DND-41 (cell line): ENCODE measurements at regions not wholly inside any gene's neighbourhood (a gene's known extent, or its start where the extent isn't known, plus 50 kb on each side); places are given as distances from the start of the nearest gene placed in this dataset.

ENCODE experiments used
- ATAC-seq: fragments of 200-7000 bp; cut with Tn5 transposase; 3 replicates; pipeline ENCODE4 v1.9.1; 2021; ENCODE audit warnings: low read depth; ENCODE audit not compliant: insufficient read depth
- DNase-seq: peaks from one replicate; pipeline ENCODE4 v3.0.0-alpha.2; 2020
- H2AFZ ChIP-seq: 2 replicates; pipeline ENCODE4 v1.6.0; 2012; ENCODE audit warnings: low read depth, low read length
- H3K27ac ChIP-seq: 2 replicates; pipeline ENCODE4 v1.5.1; 2012; ENCODE audit warnings: low read length, inconsistent platforms
- H3K27me3 ChIP-seq: fragments of 200-600 bp; sonication (generic); 2 replicates; pipeline ENCODE4 v1.6.0; 2012; ENCODE audit warnings: low read length, mild to moderate bottlenecking, inconsistent platforms; ENCODE audit not compliant: insufficient read depth, poor library complexity
- H3K36me3 ChIP-seq: 2 replicates; pipeline ENCODE4 v1.5.1; 2012; ENCODE audit warnings: low read length, inconsistent platforms; ENCODE audit not compliant: insufficient read depth
- H3K4me1 ChIP-seq: 2 replicates; pipeline ENCODE4 v1.5.1; 2012; ENCODE audit warnings: mild to moderate bottlenecking, low read length; ENCODE audit not compliant: insufficient read depth
- H3K4me2 ChIP-seq: 2 replicates; pipeline ENCODE4 v1.6.0; 2012; ENCODE audit warnings: mild to moderate bottlenecking, moderate library complexity, low read length, inconsistent platforms; ENCODE audit not compliant: insufficient read depth
- H3K4me3 ChIP-seq, 2 experiments: fragments of 200-600 bp in 1 of 2; shearing (Covaris generic) in 1 of 2; 2 replicates each; pipeline ENCODE4 v1.5.1; 2012 to 2016; ENCODE audit warnings: inconsistent platforms in 2 of 2, low read length in 2 of 2, mild to moderate bottlenecking in 2 of 2, low read depth in 1 of 2, moderate library complexity in 1 of 2
- H3K79me2 ChIP-seq: 2 replicates; pipeline ENCODE4 v1.6.0; 2012; ENCODE audit warnings: low read length, inconsistent platforms; ENCODE audit not compliant: insufficient read depth
- H3K9ac ChIP-seq: 2 replicates; pipeline ENCODE4 v1.6.0; 2012; ENCODE audit warnings: low read depth, mild to moderate bottlenecking, inconsistent platforms, low read length, moderate library complexity
- H3K9me3 ChIP-seq: 2 replicates; pipeline ENCODE4 v1.5.1; 2012; ENCODE audit warnings: low read length, moderate library complexity, mild to moderate bottlenecking, inconsistent platforms; ENCODE audit not compliant: insufficient read depth, severe bottlenecking
- H4K20me1 ChIP-seq: 2 replicates; pipeline ENCODE4 v1.6.0; 2012; ENCODE audit warnings: low read length; ENCODE audit not compliant: insufficient read depth
- EZH2 ChIP-seq: IDR thresholded peaks from 3 replicates; pipeline ENCODE4 v1.6.1; 2012; ENCODE audit warnings: borderline replicate concordance, low read depth, mild to moderate bottlenecking, moderate library complexity, low read length, inconsistent platforms; ENCODE audit not compliant: severe bottlenecking
- TF ChIP-seq, protein P1 (sequence below): IDR thresholded peaks from 2 replicates; pipeline ENCODE4 v1.5.1; 2012; ENCODE audit warnings: borderline replicate concordance, low read length, moderate library complexity, mild to moderate bottlenecking; ENCODE audit not compliant: poor library complexity, severe bottlenecking; ENCODE audit errors: extremely low read depth

DNA sequence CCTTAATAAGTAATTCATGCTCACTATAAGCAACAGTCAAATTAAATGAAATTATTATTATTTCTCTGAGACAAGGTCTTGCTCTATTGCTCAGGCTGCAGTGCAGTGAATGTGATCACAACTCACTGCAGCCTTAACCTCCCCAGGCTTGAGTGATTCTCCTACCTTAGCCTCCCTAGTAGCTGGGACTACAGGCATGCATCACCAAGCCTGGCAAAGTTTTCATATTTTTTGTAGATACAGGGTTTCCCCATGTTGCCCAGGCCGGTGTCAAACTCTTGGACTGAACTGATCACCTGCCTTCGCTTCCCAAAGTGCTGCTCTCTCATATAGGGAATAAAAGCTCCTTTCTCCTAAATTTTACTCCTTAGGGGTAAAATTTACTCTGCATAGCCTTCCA is 74.9 kb upstream of the GAREM1 start:
- no peaks in the 10 kb centered on the region for H3K36me3 ChIP-seq
- H4K20me1 ChIP-seq = no peaks in the 10 kb centered on the region
- no peak overlapping the region for H3K9ac ChIP-seq
- H3K4me3 ChIP-seq = no peak overlapping the region
- H3K4me2 ChIP-seq = no peak overlapping the region
- no peaks in the 10 kb centered on the region for H3K4me1 ChIP-seq
- H3K27me3 ChIP-seq = peaks cover 13% of the 10 kb centered on the region
- H3K9me3 ChIP-seq = no peaks in the 10 kb centered on the region
- no peaks in the 10 kb centered on the region for H3K79me2 ChIP-seq
- TF ChIP-seq, protein P1, sequence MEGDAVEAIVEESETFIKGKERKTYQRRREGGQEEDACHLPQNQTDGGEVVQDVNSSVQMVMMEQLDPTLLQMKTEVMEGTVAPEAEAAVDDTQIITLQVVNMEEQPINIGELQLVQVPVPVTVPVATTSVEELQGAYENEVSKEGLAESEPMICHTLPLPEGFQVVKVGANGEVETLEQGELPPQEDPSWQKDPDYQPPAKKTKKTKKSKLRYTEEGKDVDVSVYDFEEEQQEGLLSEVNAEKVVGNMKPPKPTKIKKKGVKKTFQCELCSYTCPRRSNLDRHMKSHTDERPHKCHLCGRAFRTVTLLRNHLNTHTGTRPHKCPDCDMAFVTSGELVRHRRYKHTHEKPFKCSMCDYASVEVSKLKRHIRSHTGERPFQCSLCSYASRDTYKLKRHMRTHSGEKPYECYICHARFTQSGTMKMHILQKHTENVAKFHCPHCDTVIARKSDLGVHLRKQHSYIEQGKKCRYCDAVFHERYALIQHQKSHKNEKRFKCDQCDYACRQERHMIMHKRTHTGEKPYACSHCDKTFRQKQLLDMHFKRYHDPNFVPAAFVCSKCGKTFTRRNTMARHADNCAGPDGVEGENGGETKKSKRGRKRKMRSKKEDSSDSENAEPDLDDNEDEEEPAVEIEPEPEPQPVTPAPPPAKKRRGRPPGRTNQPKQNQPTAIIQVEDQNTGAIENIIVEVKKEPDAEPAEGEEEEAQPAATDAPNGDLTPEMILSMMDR = no peak
- TF ChIP-seq EZH2 = no peak
- ATAC-seq = no peak
- H2AFZ ChIP-seq = no peak overlapping the region
- H3K27ac ChIP-seq = no peak overlapping the region
- DNase-seq = no peak

DNA sequence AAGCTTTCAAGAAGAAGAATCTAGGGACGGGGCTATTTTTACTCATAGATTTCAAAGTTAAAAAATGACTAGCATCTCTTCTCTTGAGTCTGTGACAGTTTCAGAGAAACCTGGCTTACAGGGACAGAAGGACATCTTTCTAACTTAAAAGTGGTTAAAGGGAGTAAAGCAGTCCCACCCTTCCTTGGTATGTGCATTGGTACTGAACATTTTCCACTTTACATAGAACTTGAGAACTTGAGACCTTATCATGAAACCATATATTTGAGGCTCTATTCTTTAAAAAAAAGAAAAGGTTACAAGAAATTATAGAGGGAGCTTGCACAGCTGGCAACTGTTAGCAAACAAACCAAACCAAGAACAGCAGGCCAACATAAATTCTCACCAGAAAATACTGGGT is 73.4 kb upstream of the GAREM1 start:
- Histone ChIP-seq H3K79me2 (no peaks in the 10 kb centered on the region), H3K27me3 (peaks cover 13% of the 10 kb centered on the region), H3K36me3 (no peaks in the 10 kb centered on the region), H3K4me1 (no peaks in the 10 kb centered on the region), H3K9ac (no peak overlapping the region), H3K9me3 (no peaks in the 10 kb centered on the region), H3K4me3 (no peak overlapping the region), H3K27ac (no peak overlapping the region), H4K20me1 (no peaks in the 10 kb centered on the region), H2AFZ (no peak overlapping the region), H3K4me2 (no peak overlapping the region)
- TF ChIP-seq, protein P1 = no peak
- no peak for TF ChIP-seq EZH2
- no peak for DNase-seq
- ATAC-seq = no peak

DNA sequence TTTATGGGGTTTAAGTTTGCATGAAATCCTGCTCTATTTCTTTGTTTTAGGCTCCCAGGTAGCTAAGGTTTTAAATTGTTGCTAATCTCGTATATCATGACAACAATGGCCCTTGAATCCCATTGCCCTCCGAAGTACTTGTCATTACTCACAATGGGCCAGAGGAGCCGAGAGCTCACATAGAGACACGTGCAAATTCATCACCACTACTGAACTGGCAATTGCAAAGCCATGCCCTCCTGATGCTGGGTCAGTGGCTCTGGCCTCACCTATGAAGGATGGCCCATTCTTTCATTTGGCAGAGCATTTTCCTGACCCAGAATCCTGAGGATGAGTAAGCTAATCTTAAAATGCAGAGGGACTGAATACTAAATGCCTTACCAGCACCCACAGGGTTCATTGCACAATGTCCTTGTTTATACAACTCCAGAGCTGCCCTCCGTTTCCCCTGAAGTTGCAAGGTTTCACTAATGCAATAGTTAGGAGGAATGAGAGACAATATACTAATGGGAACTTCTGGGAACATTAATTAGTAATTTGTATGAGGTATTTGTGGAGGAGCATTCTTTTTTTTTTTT is 71.6 kb upstream of the GAREM1 start:
- Histone ChIP-seq H3K79me2 (no peaks in the 10 kb centered on the region), H4K20me1 (no peaks in the 10 kb centered on the region), H3K27ac (no peak overlapping the region), H3K27me3 (peaks cover 13% of the 10 kb centered on the region), H3K9me3 (no peaks in the 10 kb centered on the region), H3K36me3 (no peaks in the 10 kb centered on the region), H3K4me2 (no peak overlapping the region), H2AFZ (no peak overlapping the region), H3K9ac (no peak overlapping the region), H3K4me1 (no peaks in the 10 kb centered on the region), H3K4me3 (no peak overlapping the region)
- TF ChIP-seq EZH2 = no peak
- TF ChIP-seq, protein P1 = no peak
- ATAC-seq (no peak), DNase-seq (no peak)
